OCI-LY1 (cell line): ENCODE measurements at regions not wholly inside any gene's neighbourhood (a gene's known extent, or its start where the extent isn't known, plus 50 kb on each side); places are given as distances from the start of the nearest gene placed in this dataset.

ENCODE experiments used
- CTCF ChIP-seq: fragments of 200-600 bp; sonication (generic), shearing (Covaris generic); IDR thresholded peaks from 2 replicates; pipeline ENCODE4 v1.5.1; 2017; ENCODE audit warnings: mild to moderate bottlenecking, antibody characterized with exemption, low read length, moderate library complexity, mixed read lengths
- EZH2 ChIP-seq: fragments of 200-600 bp; sonication (generic), shearing (Covaris generic); IDR thresholded peaks from 2 replicates; pipeline ENCODE4 v1.8.0; 2017; ENCODE audit warnings: borderline replicate concordance, mixed run types, mild to moderate bottlenecking, antibody characterized with exemption, low read length, moderate library complexity, mixed read lengths

GRCh38 chr4:159049780-159050375, 53.0 kb upstream of the RAPGEF2 start:
- TF ChIP-seq CTCF, result no peak
- TF ChIP-seq EZH2, result no peak
